GM18499 (cell line): ENCODE measurements at regions not wholly inside any gene's neighbourhood (a gene's known extent, or its start where the extent isn't known, plus 50 kb on each side); places are given as distances from the start of the nearest gene placed in this dataset.

ENCODE experiments used
- ATAC-seq: cut with Tn5 transposase; IDR thresholded peaks from one replicate; pipeline ENCODE4 v1.9.1; 2021; ENCODE audit warnings: moderate number of reproducible peaks; ENCODE audit not compliant: insufficient read depth, unreplicated experiment

DNA sequence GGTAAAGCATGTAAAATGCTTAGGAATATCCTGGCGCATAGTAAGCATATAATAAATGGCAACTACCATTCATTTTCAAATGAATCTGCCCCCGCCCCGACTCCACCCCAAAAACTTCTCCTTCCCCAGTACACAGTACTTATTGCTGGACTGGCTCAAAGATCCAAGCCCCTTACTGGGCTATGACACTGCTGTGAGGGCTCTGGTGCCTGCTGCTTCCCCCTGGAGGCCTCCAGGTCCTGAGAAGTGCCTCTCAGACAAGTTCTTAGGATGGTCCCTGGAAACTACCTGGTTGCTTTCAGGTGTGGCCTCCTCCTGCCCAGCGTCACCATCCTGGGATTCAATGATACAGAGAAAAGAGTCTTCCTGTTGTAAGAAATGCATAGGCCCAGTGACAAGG is 190.6 kb upstream of the NTM start:
- no peak for ATAC-seq

DNA sequence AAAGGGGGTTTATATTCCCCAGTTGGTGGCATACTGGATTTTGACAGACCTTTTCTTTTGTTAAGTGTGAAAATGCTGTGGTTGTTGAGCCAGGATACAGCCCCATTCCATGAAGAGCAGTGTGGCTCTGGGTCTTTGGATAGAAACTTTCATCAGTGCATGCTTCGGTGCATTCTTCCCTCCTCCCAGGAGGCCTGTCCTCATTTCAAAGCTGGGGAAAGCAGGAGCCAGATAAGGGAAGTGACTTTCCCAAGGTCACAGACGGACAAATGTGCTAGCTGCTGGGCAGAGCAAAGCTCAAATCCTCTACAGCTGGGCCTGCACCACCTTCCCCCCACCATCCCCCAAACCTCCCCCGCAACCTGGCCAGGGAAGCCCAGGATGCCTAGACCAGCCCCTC is 184.5 kb upstream of the NTM start:
- no peak for ATAC-seq

- peak; percentile 76 for ATAC-seq
Observed at GRCh38 chr11:131186629-131187101, 183.8 kb upstream of the NTM start.

GRCh38 chr11:131190446-131190845 is 180.0 kb upstream of the NTM start:
- ATAC-seq, result no peak

GRCh38 chr11:131191606-131192005 is 178.8 kb upstream of the NTM start:
- no peak for ATAC-seq

DNA sequence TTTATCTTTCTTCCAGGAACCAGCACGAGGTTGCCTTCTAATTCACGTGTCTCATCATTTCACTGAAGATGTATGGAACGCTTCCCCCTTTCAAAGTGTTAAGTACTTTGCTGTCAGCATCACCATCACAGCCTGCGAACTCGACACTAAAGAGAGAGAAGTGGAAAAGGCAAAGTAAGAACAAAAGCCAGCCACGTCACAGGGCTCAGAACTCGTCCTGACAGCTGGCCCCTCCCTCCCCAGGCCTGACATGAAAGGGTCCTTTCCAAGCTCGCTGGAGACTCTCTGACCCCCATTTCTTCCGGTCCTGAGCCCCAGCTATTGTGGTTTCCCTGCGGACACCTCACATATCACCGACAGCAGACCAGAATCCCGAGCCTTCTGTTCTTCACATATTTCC is 177.8 kb upstream of the NTM start:
- no peak for ATAC-seq

GRCh38 chr11:131193031-131193501 is 177.3 kb upstream of the NTM start:
- ATAC-seq, result no peak

DNA sequence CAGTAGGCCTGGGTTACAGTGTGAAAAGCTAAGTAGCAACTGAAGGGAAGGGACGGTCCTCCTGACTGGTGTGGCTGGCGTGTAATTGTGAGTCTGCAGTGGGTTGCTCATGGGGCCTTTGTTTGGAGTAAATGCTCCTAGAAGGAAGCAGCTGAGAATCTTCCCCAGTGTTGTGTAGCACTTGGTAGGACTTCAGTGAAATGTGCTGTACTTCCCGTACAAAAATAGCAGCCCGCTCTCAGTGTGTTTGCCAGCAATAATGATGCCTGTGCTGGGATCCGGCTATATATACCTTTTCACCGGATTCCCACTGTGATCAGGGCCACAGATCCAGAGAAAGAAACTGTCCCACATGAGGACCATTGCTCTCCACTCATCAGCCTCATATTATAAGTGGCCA is 175.7 kb upstream of the NTM start:
- ATAC-seq, result no peak

DNA sequence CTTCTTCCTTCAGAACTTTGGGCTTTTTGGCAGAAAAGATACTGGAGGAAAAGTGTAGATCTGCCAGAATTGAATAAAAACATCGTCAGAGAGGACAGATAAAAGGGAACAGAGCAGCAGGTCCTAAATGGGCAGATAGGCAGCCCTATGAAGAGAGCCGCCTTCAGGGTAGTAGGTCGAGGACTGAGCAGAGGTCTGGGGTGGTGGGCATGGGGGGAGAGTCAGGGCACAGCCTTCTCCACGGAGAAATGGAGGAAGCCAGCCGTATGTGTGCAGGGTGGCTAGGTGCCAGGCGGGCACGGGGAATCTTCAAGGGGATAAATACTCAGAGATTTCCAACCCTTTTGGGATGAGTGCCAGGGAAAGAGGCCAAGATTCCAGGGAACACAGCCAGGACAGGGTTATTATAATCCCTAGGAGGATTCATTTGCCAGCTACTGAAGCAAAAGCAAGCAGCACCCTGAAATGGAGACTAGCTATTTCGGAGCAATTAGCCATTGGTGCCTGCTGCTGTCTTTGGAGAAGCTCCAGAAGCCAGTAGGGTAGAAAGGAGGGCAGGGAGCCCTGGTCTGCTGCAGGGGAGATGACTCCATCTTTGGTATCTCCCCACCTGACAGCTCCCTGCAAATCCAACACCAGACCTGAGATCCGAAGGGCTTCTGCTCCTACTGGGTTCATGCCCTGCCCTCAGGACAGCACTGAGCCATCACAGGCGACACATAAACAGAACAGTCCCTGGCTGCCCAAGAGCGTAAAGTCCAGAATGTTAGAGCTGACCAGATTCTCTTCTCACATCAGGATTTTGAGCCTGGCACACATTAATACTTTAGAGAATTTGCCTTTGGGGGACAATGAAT is 174.5 kb upstream of the NTM start:
- no peak for ATAC-seq

- ATAC-seq, result no peak
Observed at GRCh38 chr11:131198161-131199014, 172.0 kb upstream of the NTM start.

DNA sequence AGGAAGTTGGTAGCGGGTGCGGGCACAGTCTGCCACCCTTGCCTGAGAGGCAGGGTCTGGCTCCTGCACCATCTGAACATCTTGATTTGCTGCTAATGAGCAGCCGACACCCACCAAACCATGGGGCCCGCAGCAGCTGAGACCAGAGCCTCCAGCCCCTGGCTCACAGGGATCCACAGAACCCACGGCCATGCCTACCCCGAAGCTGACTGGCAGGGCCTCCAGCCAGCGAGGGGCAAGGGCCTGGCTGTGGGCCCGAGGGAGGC is 171.5 kb upstream of the NTM start:
- no peak for ATAC-seq

- ATAC-seq, result no peak
Observed at GRCh38 chr11:131201674-131202073, 168.7 kb upstream of the NTM start.

DNA sequence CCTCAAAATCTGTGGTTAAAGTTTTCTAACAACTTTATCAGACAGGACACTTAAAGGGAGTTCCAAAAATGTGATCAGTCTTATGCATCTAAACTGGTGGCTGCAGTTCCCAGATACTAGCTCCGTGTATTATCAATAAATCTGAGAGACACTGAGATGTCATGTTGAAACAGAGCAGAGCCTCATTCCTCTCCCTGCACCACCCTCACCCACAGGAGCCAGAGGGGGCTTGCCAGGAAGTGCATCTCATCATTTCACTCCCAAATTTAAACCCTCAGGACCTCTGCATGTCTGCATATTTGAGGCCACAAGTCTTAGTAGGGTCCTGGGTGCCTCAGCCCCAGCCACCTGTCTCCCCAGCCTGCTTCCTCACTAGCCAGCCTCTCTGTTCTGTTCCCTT is 167.4 kb upstream of the NTM start:
- no peak for ATAC-seq

GRCh38 chr11:131204282-131204681 is 166.1 kb upstream of the NTM start:
- no peak for ATAC-seq

- no peak for ATAC-seq
Observed at GRCh38 chr11:131204765-131205380, 165.5 kb upstream of the NTM start.

DNA sequence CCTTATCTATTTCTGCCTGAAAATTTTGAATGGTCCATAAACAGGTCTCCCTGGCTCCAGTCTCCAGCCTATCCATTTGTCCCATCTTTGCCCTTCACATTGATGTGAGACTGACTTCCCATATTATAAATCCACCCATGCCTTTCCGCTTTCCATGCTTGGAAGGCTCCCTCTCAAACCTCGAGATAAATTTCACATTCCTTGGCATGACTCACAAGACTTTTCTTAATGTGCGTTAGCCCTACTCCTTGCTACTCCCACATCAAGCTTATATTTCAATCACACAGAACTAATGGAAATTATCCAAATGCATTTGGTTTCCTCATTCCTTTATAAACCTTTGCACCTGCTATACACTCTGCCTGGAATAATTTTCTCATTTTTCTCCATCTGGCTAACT is 163.7 kb upstream of the NTM start:
- no peak for ATAC-seq

GRCh38 chr11:131207901-131208300 is 162.5 kb upstream of the NTM start:
- ATAC-seq, result no peak

- ATAC-seq, result no peak
Observed at GRCh38 chr11:131217313-131218310, 152.8 kb upstream of the NTM start.

DNA sequence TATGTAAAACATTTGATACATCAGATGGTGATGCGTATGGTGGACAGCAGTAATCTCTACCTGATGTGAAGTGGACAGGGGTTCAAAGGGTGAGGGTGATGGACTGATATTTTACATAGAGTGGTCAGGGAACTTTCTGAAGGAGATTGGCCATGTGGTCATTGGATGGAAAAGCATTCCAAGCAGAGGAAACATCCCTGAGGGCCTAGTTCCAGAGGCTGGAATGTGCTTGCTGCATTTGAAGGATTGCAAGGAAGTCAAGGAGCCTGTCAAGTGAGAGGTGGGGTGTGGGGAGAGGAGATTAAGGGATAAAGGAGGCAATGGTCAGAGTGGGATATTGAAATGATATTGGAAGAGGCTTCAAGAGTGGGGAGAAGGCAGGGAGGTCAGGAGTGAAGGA is 151.9 kb upstream of the NTM start:
- no peak for ATAC-seq

DNA sequence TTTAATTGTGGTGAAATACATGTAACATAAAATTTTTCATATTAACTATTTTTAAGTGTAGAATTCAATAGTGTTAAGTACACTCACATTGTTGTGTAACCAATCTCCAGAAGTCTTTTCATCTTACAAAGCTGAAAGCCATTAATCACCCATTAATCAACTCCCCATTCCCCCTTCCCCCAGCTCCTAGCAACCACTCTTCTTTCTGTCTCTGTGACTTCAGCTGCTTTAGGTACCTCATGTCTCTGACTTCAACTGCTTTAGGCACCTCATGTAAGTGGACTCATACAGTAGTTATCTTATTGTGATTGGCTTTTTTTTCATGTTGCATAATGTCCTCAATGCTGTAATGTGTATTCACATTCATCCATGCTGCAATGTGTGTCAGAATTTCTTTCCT is 150.8 kb upstream of the NTM start:
- ATAC-seq, result no peak
